ENCODE measurements at regions not wholly inside any gene's neighbourhood (a gene's known extent, or its start where the extent isn't known, plus 50 kb on each side); places are given as distances from the start of the nearest gene placed in this dataset.

DNA sequence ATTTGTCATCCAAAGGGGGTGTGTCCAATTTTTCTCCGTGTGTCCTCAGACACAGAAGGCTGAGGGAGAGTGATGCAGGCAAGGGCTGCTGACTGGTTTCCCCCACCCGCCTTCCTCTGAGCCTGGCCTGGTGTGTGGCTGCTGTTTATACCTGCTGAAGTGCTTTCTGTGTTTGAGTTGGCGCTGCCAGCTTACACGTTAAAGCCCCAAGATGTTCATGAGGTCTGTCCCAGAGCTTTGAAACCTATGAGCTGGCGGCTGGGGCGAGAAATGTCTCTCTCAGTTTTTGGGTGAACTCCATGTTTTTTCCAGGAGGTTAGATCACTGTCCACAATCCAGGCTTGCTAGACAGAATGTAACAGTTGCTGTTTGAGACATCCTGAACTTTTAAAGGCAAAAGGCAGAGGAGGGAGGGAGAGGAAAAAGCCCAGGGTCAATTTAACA, 69.0 kb upstream of the CCN2 start:
- TF ChIP-seq, protein P1, sequence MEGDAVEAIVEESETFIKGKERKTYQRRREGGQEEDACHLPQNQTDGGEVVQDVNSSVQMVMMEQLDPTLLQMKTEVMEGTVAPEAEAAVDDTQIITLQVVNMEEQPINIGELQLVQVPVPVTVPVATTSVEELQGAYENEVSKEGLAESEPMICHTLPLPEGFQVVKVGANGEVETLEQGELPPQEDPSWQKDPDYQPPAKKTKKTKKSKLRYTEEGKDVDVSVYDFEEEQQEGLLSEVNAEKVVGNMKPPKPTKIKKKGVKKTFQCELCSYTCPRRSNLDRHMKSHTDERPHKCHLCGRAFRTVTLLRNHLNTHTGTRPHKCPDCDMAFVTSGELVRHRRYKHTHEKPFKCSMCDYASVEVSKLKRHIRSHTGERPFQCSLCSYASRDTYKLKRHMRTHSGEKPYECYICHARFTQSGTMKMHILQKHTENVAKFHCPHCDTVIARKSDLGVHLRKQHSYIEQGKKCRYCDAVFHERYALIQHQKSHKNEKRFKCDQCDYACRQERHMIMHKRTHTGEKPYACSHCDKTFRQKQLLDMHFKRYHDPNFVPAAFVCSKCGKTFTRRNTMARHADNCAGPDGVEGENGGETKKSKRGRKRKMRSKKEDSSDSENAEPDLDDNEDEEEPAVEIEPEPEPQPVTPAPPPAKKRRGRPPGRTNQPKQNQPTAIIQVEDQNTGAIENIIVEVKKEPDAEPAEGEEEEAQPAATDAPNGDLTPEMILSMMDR (IDR thresholded peaks at IDR 0.05; ENCODE audit: insufficient read depth, low read length, poor library complexity, severe bottlenecking) = no peak
- no peak overlapping the region for H3K4me3 ChIP-seq (ENCODE audit: low read depth, low read length)
- no peak for DNase-seq (ENCODE audit: low read depth)
- H3K36me3 ChIP-seq (ENCODE audit: control insufficient read depth, insufficient read depth, low read length) = no peaks in the 10 kb centered on the region
- H3K27me3 ChIP-seq (ENCODE audit: control insufficient read depth, insufficient read depth, low read length) = no peaks in the 10 kb centered on the region

DNA sequence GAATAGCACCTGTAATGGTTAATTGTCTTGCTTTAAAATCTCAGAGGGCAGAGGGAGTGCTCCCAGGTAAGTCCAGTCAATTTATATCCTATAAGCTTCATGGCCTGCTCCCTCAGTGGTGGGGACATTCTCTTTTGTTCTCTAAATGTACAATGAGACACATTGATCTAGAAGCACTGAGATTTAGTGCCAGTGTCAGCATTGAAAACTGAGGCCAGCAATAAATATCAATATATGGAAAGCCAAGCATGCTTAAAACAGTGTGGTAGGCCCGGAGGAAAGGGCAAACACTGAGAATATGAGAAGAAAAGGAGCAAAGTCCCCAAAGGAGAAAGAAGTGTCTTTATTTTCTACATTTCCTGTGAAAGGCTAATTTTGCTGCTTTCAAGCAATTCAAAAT, 68.4 kb upstream of the CCN2 start:
- DNase-seq (ENCODE audit: low read depth) = no peak
- Histone ChIP-seq H3K27me3 (ENCODE audit: control insufficient read depth, insufficient read depth, low read length) (no peaks in the 10 kb centered on the region), H3K4me3 (ENCODE audit: low read depth, low read length) (no peak overlapping the region), H3K36me3 (ENCODE audit: control insufficient read depth, insufficient read depth, low read length) (no peaks in the 10 kb centered on the region)
- TF ChIP-seq, protein P1 (IDR thresholded peaks at IDR 0.05; ENCODE audit: insufficient read depth, low read length, poor library complexity, severe bottlenecking) = no peak

DNA sequence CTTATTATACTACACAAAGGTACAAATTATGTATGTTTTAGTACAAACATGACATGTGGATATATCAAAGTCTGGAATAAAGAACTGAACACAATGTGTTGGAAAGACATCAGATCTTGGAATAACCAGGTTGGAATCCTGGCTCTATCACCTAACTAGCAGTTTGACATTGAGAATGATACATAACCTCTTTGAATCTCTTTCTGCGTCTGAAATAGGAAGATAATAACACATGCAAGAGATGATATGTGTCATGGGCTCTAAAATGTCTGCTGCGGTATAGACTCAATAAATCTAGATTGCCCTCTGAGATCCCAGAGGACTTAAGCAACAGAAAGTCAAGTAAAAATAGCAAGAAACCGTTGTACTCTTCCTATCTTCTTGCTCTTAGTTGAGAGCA, 66.8 kb upstream of the CCN2 start:
- Histone ChIP-seq H3K4me3 (ENCODE audit: low read depth, low read length) (no peak overlapping the region), H3K27me3 (ENCODE audit: control insufficient read depth, insufficient read depth, low read length) (no peaks in the 10 kb centered on the region), H3K36me3 (ENCODE audit: control insufficient read depth, insufficient read depth, low read length) (no peaks in the 10 kb centered on the region)
- no peak for DNase-seq (ENCODE audit: low read depth)
- TF ChIP-seq, protein P1 (IDR thresholded peaks at IDR 0.05; ENCODE audit: insufficient read depth, low read length, poor library complexity, severe bottlenecking) = no peak

DNA sequence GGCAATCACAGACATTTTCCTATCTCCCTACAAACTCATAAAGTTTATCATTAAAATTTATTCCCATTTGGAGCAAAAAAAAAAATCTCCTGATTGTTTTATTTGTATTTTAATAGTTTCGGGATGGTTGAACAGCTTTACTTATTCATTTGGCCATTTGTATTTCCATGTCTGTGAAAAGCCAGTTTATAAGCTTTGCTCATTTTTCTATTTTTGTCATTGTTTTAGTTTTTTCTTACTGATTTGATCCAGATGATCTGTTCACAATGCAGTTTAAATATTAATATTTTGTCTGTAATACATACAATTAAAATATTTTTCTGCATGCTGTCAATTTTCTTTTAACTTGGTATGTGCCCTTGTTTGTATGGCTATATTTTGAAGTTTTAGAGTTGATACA, 65.2 kb upstream of the CCN2 start:
- H3K4me3 ChIP-seq (ENCODE audit: low read depth, low read length) = no peak overlapping the region
- no peaks in the 10 kb centered on the region for H3K27me3 ChIP-seq (ENCODE audit: control insufficient read depth, insufficient read depth, low read length)
- no peaks in the 10 kb centered on the region for H3K36me3 ChIP-seq (ENCODE audit: control insufficient read depth, insufficient read depth, low read length)
- TF ChIP-seq, protein P1 (IDR thresholded peaks at IDR 0.05; ENCODE audit: insufficient read depth, low read length, poor library complexity, severe bottlenecking) = no peak
- DNase-seq (ENCODE audit: low read depth) = no peak

DNA sequence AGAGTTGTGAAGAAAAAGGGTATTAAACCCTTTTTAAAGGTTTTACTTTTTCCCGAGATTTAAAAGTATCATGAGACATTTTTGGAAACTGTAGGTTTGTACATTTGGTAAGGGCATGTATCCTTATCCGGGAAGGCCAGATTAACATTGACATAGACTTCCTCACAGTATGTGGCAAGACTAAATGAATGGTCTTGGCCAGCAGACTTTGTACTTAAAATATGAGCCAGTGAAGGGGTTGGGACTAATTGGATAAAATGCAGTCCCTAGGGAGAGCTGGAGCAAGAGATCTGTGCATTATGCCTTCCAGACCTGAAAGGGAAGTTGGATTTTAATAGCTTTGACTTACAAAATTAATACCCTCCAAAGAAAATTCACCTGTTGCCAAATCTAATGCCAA, 60.4 kb upstream of the CCN2 start:
- Histone ChIP-seq H3K27me3 (ENCODE audit: control insufficient read depth, insufficient read depth, low read length) (no peaks in the 10 kb centered on the region), H3K4me3 (ENCODE audit: low read depth, low read length) (no peak overlapping the region), H3K36me3 (ENCODE audit: control insufficient read depth, insufficient read depth, low read length) (no peaks in the 10 kb centered on the region)
- no peak for DNase-seq (ENCODE audit: low read depth)
- TF ChIP-seq, protein P1 (IDR thresholded peaks at IDR 0.05; ENCODE audit: insufficient read depth, low read length, poor library complexity, severe bottlenecking) = no peak

DNA sequence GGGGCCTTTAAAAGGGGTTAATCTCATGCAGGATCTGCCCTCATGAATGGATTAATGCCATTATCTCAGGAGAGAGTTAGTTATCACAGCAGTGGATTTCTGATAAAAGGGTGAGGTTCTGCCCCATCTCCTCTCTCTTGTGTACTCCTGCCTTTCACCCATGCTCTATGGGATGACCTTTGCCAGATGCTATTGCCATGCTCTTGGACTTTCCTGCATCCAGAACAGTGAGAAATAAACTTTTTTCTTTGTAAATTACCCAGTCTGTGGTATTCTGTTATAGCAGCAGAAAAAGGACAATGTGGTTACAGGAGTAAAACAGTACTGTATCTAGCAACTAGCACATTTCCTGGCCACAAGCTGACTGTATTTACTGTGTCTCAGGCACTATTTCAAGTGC, 58.0 kb upstream of the CCN2 start:
- TF ChIP-seq, protein P1 (IDR thresholded peaks at IDR 0.05; ENCODE audit: insufficient read depth, low read length, poor library complexity, severe bottlenecking) = no peak
- no peaks in the 10 kb centered on the region for H3K36me3 ChIP-seq (ENCODE audit: control insufficient read depth, insufficient read depth, low read length)
- no peak for DNase-seq (ENCODE audit: low read depth)
- no peak overlapping the region for H3K4me3 ChIP-seq (ENCODE audit: low read depth, low read length)
- no peaks in the 10 kb centered on the region for H3K27me3 ChIP-seq (ENCODE audit: control insufficient read depth, insufficient read depth, low read length)

Data from kidney epithelial cell (primary cell).